ENCODE measurements at regions not wholly inside any gene's neighbourhood (a gene's known extent, or its start where the extent isn't known, plus 50 kb on each side); places are given as distances from the start of the nearest gene placed in this dataset.

GRCh38 chr13:63129995-63130394, 1714.3 kb upstream of the PCDH20 start:
- no peak for ATAC-seq
- Mint-ChIP-seq H3K9me3 (no peaks in the 10 kb centered on the region), H3K27me3 (ENCODE audit: insufficient read depth, low read depth, poor library complexity) (no peaks in the 10 kb centered on the region), H3K4me3 (no peak overlapping the region), H3K27ac (no peak overlapping the region), H3K4me1 (peaks cover 26% of the 10 kb centered on the region), H3K36me3 (ENCODE audit: low read depth) (no peaks in the 10 kb centered on the region)
- Histone ChIP-seq H4K20me1 (replicated peaks; ENCODE audit: insufficient read depth) (no peaks in the 10 kb centered on the region), H3K27me3 (ENCODE audit: insufficient read depth) (no peaks in the 10 kb centered on the region), H3K4me3 (no peak overlapping the region), H3K4me2 (no peak overlapping the region), H3K4me1 (ENCODE audit: insufficient read depth) (peaks cover 22% of the 10 kb centered on the region), H2AFZ (peak overlapping the region; percentile 74; the same call in 1 of the 2 replicates), H3K79me2 (replicated peaks; ENCODE audit: insufficient read depth) (no peaks in the 10 kb centered on the region), H3K27ac (ENCODE audit: low read depth) (no peak overlapping the region), H3K9me2 (ENCODE audit: insufficient read depth) (0 out of 2 replicates have a peak, but pooled peaks cover 5% of the 10 kb centered on the region), H3K36me3 (ENCODE audit: insufficient read depth) (no peaks in the 10 kb centered on the region), H3F3A (replicated peaks; ENCODE audit: low read depth) (no peaks in the 10 kb centered on the region)
- TF ChIP-seq CREB1 (CRISPR knock-in tag; IDR thresholded peaks at IDR 0.05; ENCODE audit: low read depth): no peak
- TF ChIP-seq CTCF (conservative IDR thresholded peaks at IDR 0.05; ENCODE audit: low read depth in 2 of 2): no peak
- TF ChIP-seq EZH2phosphoT487 (IDR thresholded peaks at IDR 0.05; ENCODE audit: unreplicated experiment): no peak
- TF ChIP-seq EZH2 (IDR thresholded peaks at IDR 0.05; ENCODE audit: low read depth, unreplicated experiment): no peak
- no peak for TF ChIP-seq ZNF331 (CRISPR knock-in tag; IDR thresholded peaks at IDR 0.05; ENCODE audit: low read depth)
- no peak for TF ChIP-seq ZNF462 (CRISPR knock-in tag; IDR thresholded peaks at IDR 0.05)
- no peak for TF ChIP-seq ETS1 (IDR thresholded peaks at IDR 0.05)
- no peak for TF ChIP-seq REST (IDR thresholded peaks at IDR 0.05; ENCODE audit: unreplicated experiment)
- no peak for TF ChIP-seq JUNB (IDR thresholded peaks at IDR 0.05; ENCODE audit: unreplicated experiment)
- no peak for TF ChIP-seq NANOG (IDR thresholded peaks at IDR 0.05; ENCODE audit: borderline replicate concordance)
- no peak for TF ChIP-seq ZNF114 (CRISPR knock-in tag; IDR thresholded peaks at IDR 0.05)
- no peak for TF ChIP-seq POLR2AphosphoS5 (IDR thresholded peaks at IDR 0.05; ENCODE audit: low read depth)
- TF ChIP-seq STAT1 (IDR thresholded peaks at IDR 0.05; ENCODE audit: unreplicated experiment): no peak
- no peak for DNase-seq (ENCODE audit: low spot score)

All from GM23338 (cell line).